GF-D8 (cell line): ENCODE measurements at regions not wholly inside any gene's neighbourhood (a gene's known extent, or its start where the extent isn't known, plus 50 kb on each side); places are given as distances from the start of the nearest gene placed in this dataset.
"Not testable (repeated sequence)": the region's sequence is repeated elsewhere in the genome, so short reads cannot be mapped to it uniquely, and the experiment has no call there.

ENCODE experiments used
- DNase-seq: peaks from one replicate; lab custom pipeline; 2025; lab: John Stamatoyannopoulos, UW

- DNase-seq = no peak
Measured at GRCh38 chrX:96211953-96212352, 472.7 kb upstream of the DIAPH2 start.

- not testable (repeated sequence) for DNase-seq
Measured at GRCh38 chrX:96214681-96215080, 470.0 kb upstream of the DIAPH2 start.

GRCh38 chrX:96224279-96224678 lies 460.4 kb upstream of the DIAPH2 start:
- DNase-seq = no peak

- DNase-seq = no peak
Measured at GRCh38 chrX:96244955-96245354, 439.7 kb upstream of the DIAPH2 start.

- no peak for DNase-seq
Measured at GRCh38 chrX:96246436-96246835, 438.2 kb upstream of the DIAPH2 start.
